HG02840 (cell line): ENCODE measurements at regions not wholly inside any gene's neighbourhood (a gene's known extent, or its start where the extent isn't known, plus 50 kb on each side); places are given as distances from the start of the nearest gene placed in this dataset.

Experiments
- ATAC-seq: cut with Tn5 transposase; IDR thresholded peaks from one replicate; pipeline ENCODE4 v1.9.1; 2021; ENCODE audit warnings: mild to moderate bottlenecking, moderate library complexity, moderate number of reproducible peaks; ENCODE audit not compliant: unreplicated experiment, low FRiP score

DNA sequence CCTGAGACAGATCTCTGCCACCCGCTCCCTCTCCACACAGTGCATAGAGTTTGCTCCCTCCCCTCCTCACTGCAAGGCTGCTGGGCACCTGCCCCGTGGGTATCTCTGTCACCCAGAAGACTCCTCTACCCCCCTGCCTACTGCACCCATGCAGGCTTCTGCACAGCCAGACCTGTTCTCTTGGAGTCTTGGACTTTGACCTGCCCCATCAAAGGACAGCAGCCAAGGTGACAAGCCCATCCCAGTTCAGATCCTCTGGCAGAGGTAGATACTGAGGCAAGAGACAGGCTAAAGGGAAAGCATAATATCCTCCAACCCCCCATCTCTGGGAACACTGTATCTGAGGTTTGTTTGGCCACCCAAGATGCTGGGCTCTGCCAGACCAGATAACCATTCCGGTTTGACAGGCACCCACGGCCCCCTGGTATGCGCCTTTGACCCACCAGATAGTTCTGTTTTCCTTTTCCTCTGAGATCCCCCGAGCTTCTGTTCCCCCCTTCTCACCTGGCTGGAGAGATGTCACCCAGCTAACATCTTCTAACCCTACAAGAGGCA is 239.6 kb downstream of the SOX9 start:
- no peak for ATAC-seq

DNA sequence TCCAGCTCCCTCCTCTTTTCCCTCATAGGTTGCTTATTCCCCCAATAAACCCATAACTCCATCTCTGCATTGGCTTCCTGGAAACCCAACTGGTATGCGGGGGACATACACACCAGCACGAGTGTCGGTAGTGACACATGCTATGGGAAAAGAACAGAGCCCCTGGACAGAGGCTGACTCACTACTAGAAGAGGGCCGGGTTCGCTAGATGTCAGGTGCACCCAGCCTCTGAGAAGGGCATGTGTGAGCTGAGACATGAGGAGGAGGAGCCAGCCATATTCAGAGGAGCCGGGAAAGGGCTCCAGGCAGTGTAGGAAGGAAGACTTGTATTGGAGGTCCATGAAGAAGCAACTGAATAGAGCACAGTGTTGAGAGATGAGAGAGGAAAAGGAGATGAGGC is 241.1 kb downstream of the SOX9 start:
- ATAC-seq: no peak

DNA sequence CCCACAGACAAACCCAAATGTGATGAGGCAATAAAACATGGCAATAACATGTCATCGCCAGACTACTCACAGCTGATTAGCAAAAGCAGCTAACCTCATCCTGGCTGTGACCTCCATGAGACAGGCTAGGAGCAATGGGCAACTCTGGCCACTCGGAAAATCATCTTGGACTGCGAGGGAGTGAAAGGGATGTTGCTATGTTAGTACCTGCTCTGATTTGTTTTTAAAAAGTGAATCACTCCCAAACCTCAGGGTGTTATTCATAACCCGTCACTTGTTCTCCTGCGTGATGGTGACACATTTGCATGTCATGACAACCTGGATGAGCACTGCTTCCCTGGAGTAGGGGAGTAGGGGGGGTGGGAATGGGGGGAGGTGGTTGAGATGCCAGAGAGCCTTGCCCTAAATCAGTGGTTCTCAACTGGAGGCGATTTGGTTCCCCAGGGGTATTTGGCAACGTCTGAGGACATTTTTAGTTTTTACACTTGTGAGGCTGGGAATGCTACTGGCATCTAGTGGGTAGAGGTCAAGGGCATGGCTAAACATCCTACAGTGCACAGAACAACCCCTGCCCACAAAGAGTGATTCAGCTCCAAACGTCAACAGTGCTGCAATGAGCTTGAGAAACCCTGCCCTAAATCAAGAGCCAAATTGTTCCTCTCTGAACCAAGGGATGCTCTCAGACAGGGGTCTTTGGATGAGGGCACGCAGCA is 241.7 kb downstream of the SOX9 start:
- no peak for ATAC-seq

DNA sequence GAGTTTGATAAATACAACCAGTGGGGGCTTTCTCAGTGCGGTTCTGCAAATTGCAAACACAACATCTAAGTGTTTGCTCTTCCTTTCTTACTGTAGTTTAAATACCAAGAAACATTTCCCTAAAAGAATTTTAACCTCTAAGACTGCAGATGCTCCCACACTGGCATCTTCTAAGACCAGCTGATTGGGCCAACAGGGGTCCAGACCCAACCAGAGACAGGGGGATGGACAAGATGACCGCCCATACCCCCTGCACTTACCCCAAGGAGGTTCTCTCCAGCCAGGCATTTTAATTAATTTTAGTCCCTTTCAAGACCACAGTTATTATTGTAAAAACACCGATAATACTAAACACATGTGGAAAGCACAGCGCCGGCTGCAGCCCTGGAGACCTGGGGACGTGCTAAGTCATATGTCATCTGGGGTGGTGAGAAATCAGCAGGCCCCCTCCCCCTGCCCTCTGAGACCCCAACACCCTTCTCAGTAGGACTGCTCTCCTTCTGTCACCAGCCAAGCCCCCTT is 242.3 kb downstream of the SOX9 start:
- no peak for ATAC-seq

DNA sequence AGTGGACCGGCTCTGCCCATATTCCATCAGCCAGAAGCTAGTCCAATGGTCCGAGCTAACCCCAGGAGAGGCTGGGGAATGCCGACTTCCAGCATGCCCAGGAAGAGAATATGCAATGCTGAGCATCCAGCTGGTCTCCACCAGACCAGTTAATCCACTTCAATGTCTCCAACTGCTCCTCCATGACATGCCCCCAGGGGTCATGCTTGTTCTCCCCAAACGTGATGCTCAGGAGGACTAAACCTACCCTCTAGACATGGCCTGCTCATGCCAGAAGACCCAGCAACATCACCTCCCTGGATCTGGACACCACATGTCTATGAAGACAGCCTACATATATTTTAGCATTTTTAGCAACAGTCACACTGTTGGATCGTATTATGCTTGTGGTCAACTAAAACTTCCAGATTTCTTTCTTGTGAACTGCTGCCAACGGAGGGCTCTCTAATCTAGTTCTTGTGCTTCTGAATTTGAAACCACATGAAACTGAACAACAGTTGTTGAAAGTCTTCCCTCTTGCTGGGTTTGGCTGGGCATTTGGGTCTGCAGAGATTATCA is 245.1 kb downstream of the SOX9 start:
- no peak for ATAC-seq

DNA sequence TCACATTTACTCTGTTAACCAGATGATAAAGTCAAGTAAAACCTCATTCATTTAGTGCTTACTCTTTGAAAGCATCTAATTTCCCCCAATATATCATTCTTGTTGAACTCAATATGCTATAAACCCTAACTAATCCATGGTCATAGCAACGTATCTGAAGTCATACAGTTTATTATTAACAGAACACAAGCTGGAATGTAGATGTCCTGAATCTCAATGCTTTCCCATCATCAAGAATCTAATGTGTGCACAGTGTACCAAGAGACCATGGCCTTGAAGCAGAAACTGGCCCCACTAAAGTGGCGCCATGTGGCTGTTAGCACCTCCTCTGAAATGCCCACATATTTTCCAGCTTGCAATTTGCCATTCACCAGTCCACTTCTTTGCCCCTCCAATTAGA is 245.8 kb downstream of the SOX9 start:
- no peak for ATAC-seq

DNA sequence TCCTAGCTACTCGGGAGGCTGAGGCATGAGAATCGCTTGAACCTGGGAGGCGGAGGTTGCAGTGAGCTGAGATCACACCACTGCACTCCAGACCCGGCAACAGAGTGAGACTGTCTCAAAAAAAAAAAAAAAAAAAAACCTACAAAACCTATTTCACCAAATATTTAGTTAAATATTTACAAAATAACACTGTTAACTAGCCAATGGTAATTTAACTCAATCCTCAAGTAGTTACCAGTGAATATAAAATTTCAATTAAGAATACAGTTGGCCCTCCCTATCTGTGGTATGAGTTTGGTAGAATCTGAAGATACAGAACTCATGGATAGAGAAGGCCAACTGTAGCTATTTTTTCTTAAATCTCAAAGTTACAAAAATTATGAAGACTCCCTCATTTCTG is 247.4 kb downstream of the SOX9 start:
- no peak for ATAC-seq

DNA sequence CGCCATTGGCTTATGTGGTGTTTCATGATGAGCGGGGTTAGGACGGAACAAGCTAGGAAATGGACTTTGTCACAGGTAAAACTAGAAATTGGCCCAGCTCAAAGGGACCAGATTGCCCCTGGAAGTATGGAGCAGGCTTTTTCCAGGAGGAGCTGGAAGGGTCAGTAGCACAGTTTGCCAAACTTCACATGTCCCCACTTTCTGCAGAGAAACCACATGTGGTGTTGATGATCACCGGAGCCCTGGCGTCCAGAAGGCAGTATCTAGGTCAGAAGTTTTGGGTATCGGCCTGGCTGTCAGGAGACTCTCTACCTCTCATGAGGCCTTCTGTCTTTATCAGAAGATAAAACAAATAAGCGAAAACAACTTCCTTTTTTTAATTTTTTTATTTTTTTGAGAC is 248.5 kb downstream of the SOX9 start:
- no peak for ATAC-seq

DNA sequence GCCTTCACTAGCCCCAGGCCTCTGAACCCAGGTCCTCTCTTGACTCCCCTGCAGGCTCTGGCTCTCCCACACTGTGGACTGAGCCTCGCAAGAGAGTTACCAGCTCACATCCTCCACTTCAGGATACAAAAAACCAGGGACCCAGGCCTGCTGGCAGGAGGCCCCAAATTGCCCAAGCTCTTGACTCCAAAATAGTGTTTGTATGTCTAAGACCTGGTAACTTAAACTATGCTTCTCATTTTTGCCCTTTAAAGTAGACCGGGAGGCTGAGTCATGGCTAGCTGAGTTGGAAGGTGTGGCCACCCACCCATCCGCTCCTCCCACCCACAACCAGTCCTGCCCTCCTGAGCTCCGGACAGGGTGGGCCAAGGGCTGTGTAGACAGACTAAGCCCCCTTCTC is 250.0 kb downstream of the SOX9 start:
- no peak for ATAC-seq

DNA sequence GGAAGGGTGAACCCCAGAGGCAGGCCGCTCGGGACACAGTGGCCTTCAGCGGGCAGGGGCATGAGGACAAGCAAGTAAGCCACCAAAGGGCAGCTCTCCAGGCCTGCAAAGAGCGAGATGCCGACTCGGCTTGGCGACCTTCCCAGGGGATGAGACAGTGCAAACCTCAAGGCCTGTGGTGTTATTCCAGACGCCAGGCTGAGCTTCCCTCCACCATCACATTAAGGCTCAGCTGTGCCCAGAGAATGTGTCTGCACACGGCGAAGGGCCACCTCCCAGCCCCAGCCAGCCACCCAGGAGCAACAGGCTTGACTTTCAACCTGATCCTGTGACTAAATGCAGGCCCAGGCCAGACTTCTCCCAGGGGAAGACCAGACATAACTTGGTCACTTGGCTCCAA is 251.4 kb downstream of the SOX9 start:
- ATAC-seq: no peak

DNA sequence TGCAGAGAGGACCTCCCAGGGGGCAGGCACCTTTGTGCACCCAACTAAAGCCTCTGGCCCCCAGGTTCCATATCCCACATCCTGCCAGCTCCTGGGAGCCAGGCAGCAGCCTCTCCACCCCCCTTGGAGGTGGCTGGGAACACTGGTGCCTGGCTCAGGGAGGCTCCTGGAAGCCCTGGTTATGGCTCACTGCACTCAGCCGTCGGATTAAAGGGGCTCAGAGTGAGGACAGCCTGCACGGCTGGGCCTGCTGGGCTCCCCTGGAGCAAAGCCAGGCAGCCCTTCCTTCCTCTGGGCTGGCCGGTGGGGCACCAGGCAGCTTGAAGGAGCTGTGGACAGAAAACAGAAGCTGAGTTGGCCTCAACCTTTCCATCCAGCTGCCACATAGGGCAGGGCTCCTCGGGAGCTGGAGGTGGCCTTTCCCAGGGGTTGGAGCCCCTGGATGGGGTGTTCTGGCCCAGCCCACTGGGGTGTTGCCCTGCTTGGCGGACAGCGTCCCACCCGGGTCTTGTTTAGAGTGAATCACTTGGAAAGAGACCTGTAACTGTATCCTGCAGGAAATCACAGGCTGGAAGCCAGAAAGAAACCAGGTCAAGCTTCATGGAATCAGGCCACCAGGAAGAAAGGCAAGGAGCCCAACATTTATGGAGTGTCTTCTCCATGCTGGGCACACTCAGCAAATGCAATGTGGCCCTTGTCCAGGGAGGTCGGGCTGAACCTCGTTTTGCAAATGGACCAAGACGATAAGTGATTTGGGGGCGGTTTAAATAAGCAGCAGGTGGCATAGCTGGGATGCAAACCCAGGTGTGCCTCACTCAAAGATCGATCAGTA is 253.3 kb downstream of the SOX9 start:
- no peak for ATAC-seq

DNA sequence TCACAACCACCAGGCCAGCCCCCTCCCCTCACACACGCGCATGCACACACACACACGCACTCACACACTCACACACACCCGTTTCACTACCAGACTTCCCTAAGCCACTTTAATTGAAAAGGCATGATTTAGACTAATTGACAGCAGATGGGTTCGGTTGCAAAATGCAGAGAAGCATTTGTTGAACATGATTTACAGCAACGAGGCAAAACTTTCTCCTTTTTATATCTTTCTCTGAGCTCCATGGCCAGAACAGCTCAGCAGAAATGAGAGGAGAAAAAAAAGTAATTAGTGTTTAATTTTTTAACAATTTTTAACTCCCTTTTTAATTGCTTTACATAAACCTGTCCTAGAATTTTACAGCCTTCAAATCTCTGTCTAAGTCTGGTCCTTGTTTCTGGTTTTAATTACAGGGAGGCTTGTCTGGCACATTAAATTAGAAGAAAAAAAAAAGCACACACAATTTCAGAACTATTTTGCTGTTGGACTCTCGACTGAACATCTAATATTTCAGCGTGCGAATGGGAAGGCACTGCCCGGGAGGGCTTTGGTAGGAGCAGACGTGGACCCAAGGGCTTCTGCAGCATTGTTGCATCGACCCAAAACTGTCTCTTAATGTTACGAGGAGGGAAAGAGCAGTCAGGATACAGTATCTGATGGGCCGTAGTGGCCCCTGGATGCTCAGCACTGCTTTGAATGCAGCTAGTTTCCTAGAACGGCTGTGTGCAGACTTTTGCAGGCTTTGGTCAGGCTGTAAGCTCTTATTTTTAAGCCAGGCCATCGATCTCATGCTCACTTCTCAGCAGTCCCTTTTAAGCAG is 255.9 kb downstream of the SOX9 start:
- no peak for ATAC-seq

DNA sequence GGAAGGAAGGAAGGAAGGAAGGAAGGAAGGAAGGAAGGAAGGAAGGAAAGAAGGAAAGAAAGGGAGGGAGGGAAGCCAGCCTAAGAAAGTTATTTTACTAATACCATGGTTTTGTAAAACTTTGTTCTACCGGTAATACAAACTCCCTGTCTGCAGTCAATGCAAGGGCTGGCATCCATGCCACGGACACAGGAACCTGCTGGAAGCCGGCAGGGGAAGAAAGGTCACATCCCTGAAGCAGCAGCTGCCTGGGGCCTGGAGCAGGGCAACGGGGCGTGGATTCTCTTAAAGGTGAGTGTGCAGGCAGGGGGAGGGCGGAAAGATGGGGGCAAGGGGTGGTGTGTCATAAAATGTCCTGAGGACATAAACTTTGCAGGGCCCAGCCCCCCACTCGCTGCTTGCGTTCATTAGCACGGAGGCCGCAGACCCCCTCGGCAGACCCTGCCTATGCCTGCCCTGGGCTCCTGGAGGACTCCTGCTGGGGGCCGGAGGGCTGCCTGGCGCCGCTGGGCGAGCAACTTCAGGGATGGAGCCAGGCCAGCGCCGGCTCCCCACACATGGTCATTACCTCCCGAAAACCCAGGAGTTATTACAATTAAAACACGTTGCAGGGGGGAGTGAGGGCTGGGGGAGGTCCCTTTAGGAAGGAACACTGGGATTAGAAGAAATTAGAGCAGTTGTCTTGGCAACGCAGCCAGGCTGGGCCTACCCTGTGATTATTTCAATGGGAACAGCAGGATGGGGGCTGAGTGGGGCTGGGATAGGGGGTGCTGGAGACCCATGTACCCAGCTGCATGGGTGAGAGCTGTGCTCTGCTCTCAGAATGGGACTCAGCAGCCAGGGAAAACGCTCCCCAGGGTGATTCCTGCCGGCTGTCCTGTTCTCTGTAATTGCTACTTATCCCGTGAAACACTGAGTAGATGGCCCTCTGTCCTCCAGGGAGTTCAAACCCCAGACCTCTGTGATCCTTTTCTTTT is 257.9 kb downstream of the SOX9 start:
- ATAC-seq: no peak

DNA sequence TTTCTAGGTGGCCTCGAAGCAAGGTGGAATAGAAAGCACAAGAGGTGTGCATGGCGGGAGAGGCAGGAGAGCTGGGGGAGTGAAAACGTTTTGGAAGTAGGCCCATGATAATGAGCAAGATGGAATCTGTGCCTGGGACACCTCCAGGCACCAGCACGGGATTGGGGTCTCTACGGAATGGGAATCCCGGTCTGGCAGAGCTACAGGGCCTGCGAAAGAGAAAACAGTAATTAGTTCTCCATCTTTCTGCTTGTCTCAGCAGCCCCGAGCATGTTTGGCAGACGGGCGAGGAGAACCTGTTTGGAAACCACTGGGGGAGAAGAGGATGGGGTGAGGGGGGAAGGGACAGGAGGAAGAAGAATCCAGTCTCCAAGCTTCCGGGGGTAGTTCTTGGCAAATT is 258.7 kb downstream of the SOX9 start:
- no peak for ATAC-seq

DNA sequence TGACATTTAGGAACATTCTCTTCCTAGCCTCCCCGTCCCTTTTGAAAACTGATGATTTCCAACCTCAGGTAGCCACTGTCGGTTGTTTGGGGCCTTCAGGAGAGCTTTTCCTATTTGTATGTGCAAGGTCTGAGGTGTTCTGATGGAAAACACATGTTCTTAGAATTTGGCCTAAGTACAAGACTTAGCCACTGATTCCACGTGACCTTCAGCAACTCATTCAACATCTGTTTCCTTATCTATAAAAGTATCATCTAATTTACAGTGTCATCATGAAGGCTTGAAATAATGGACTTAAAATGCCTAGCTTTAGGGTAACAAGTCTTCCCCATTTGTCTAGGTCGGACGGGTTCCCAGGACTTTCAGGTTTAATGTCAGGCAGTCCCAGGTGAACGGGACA is 259.3 kb downstream of the SOX9 start:
- ATAC-seq: no peak

DNA sequence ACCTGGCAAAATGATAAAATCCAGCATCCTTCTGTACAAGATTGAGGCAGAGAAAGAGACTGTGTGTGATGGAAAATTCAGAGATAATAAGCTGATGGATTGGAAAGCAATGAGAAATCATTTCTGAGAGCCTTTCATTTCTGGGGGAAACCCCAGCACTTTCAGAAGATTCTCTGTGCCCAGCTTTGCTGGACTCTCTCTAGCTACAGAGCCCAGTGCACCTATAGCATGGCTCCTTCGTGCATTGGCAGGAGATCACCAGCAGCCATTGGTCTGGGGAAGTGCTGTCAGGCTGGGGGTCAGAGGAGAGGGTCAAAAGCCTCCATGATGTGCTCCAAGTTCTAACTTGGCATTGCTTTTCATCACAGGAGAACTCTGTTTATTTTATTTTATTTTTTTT is 259.9 kb downstream of the SOX9 start:
- ATAC-seq: no peak

DNA sequence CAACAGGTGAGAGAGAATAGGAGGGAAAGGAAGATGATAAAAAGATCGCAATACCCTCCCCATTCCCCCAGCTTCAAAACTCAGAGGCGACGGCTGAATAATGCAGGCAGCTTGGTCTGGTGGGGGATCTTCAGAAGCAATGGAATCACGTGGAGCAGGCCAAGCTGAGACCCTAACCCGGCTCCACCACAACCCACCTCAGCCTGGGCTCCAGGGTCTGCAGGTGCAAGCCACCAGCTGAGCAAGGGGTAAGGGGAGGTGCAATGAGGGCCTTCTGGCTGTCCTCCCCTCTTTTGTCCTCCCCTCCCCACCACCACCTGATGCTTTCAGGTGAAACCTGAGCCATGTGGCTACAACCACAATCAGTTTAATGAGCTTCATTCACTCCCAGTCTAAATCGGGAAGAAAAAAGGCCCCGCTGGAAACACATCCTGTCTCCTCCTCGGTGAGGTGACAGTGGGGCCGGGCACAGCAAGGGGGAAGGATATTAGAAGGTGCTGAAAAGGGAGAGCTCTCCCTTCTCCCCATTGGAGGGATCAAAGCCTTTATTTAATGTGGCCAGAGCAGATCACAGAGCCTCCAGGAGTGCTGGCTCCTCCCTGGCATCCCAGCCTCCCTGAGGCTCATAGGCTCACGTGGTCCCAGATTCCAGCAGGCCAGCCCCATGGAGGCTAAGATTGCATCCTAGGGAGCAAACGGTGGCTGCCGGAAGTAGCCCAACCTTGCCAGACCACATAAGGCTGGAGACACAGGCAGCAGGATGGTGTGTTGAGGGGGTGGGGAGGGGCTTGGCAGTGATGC is 261.0 kb downstream of the SOX9 start:
- ATAC-seq: no peak

DNA sequence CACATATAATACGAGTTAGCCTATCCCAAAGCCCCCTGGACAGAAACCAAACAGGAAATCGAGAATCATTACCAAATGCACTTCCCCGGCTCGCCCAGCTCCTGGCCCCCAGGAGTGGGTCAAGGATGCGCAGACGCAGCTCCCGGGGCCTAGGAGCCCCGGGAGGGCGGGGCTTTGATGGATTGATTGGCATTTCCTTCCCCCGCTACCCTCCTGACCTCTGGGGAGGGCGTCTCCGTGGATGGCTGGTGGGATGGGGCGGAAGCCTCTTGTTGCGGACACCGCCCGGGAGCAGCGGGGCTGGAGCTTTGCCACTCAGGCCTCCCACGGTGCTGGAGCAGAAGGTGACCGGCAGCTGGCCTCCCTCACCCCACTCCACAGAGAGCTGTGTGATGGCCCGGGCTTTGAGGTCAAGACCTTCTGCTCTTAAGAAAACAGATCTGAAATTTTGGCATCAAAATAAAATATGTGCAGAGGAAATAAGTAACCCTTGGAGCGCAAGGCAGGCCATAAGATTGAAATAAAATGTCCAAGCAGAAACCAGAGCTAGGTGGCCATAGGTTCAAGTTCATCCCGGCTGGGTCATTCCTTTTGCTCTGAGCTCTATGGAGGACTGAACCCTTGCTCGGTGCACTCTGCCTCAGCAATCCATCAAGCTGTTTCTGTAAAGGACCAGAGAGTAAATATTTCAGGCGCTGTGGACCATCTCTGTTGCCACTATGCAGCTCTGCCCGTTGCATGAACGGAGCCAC is 262.3 kb downstream of the SOX9 start:
- ATAC-seq: no peak
